ENCODE measurements at regions not wholly inside any gene's neighbourhood (a gene's known extent, or its start where the extent isn't known, plus 50 kb on each side); places are given as distances from the start of the nearest gene placed in this dataset.

- TF ChIP-seq CTCF (conservative IDR thresholded peaks at IDR 0.05; ENCODE audit: low read length) (no peak), EZH2phosphoT487 (IDR thresholded peaks at IDR 0.05; ENCODE audit: borderline replicate concordance, low read depth, low read length) (no peak)
Measured at GRCh38 chr1:189682591-189682990, 795.1 kb downstream of the BRINP3 start.

Data from OCI-LY7 (cell line).